SK-N-MC (cell line): ENCODE measurements at regions not wholly inside any gene's neighbourhood (a gene's known extent, or its start where the extent isn't known, plus 50 kb on each side); places are given as distances from the start of the nearest gene placed in this dataset.

ENCODE experiments used
- DNase-seq: peaks from one replicate; pipeline ENCODE4 v3.0.0-alpha.2; 2011; ENCODE audit warnings: low read depth, low spot score
- H3K27ac ChIP-seq: fragments of 200-600 bp; sonication (generic); 2 replicates; pipeline ENCODE4 v1.5.1; 2016; ENCODE audit warnings: mixed run types
- H3K36me3 ChIP-seq: fragments of 200-600 bp; sonication (generic); 2 replicates; pipeline ENCODE4 v1.6.1; 2017; ENCODE audit warnings: antibody characterized with exemption, low read length, mixed read lengths; ENCODE audit not compliant: insufficient read depth
- H3K4me3 ChIP-seq: fragments of 200-600 bp; sonication (generic); 2 replicates; pipeline ENCODE4 v1.5.1; 2016
- H3K9ac ChIP-seq: fragments of 200-600 bp; sonication (generic); 2 replicates; pipeline ENCODE4 v1.8.0; 2017; ENCODE audit warnings: mixed run types, mixed read lengths; ENCODE audit not compliant: insufficient read length
- H3K9me3 ChIP-seq: fragments of 200-600 bp; sonication (generic); 2 replicates; pipeline ENCODE4 v1.6.1; 2017; ENCODE audit warnings: low read depth, mild to moderate bottlenecking, antibody characterized with exemption, low read length, moderate library complexity, mixed read lengths
- EZH2 ChIP-seq: fragments of 200-600 bp; sonication (generic); IDR thresholded peaks from one replicate; pipeline ENCODE4 v1.6.1; 2017; ENCODE audit warnings: antibody characterized with exemption
- FOXP2 ChIP-seq: optimal IDR thresholded peaks from 2 replicates; pipeline ENCODE3; 2011; ENCODE audit warnings: mild to moderate bottlenecking, moderate library complexity; ENCODE audit not compliant: insufficient read depth; ENCODE audit errors: extremely low read length, control extremely low read depth
- POLR2AphosphoS5 ChIP-seq: IDR thresholded peaks from 2 replicates; pipeline ENCODE4 v1.6.1; 2012; ENCODE audit warnings: mild to moderate bottlenecking, low read depth, low read length, borderline replicate concordance

DNA sequence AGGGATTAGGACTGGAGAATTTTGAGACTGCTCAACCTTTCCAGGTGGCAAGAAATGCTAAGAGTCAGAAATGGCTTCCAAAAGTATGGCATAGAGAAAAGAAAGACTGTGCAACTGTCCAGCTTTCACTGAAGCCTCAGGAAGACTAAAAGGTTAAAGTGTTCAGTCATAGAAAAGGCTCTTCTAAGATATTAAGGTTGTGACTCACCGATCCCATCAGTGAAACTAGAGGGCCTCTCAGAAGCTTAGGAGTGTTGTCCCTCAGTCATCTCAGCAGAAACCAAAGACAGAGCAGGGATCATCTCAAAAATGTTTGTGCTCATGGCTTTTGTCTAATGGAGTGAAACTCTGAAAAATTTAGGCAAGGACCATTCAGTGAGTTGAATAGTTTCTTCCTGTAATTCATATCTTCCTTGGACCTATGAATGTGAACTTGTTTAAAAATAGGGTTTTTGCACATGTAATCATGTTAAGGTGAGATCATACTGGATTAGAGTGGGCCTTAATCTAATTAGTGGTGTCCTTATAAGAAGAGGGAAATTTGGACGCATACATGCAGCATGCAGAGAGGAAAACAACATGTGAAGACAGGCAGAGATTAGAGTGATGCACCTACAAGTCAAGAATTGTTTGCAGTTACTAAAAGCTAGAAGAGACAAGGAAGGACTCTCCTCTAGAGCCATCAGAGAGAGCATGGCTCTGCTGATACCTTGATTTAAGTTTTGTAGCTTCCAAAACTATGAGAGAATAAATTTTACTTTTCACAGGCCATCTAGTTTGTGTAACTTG lies 71.3 kb downstream of the RPE65 start:
- no peak for DNase-seq
- Histone ChIP-seq H3K4me3 (no peak overlapping the region), H3K27ac (no peak overlapping the region), H3K9me3 (no peaks in the 10 kb centered on the region), H3K36me3 (no peaks in the 10 kb centered on the region), H3K9ac (no peak overlapping the region)
- TF ChIP-seq EZH2, result no peak
- TF ChIP-seq FOXP2, result no peak
- no peak for TF ChIP-seq POLR2AphosphoS5

DNA sequence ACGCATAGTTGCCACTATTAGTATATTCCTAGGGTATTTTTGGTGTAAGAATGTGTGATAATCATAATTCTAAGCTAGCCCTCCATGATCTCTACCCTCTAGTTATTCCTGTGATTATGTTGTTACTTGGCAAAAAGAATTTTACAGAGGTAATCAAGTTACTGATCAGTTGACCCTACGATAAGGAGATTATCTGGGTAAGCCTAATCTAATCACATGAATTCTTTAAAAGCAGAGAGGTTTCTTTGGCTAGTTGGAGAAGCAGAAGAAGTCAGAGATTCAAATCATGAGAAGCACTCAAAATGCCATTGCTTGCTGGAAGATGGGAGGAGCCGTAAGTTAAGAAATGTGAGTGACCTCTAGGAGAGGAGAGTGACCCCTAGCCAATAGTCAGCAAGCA lies 72.7 kb downstream of the RPE65 start:
- Histone ChIP-seq H3K4me3 (no peak overlapping the region), H3K9ac (no peak overlapping the region), H3K27ac (no peak overlapping the region), H3K36me3 (no peaks in the 10 kb centered on the region), H3K9me3 (no peaks in the 10 kb centered on the region)
- TF ChIP-seq POLR2AphosphoS5 (no peak), EZH2 (no peak), FOXP2 (no peak)
- no peak for DNase-seq

DNA sequence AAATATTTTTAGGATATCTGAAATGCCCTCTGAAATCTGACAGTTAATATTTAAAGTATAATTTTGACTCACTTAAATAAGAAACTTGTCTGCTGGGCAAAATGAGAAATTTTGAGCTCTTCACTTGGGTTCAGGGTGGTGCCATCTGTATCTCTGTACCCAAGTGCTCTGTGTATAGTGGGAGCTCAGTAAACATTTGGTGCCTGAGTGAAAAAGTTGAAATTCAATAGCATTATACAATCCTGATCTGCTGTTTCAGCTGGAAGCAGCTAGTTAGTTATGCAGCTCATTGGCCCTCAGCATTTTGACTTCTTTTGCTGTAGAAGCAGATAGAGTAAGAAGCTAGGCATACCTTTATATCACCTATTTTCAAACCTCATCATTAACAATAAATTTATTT lies 73.3 kb downstream of the RPE65 start:
- Histone ChIP-seq H3K27ac (no peak overlapping the region), H3K9me3 (no peaks in the 10 kb centered on the region), H3K4me3 (no peak overlapping the region), H3K36me3 (no peaks in the 10 kb centered on the region), H3K9ac (no peak overlapping the region)
- no peak for DNase-seq
- no peak for TF ChIP-seq POLR2AphosphoS5
- TF ChIP-seq EZH2, result no peak
- TF ChIP-seq FOXP2, result no peak

DNA sequence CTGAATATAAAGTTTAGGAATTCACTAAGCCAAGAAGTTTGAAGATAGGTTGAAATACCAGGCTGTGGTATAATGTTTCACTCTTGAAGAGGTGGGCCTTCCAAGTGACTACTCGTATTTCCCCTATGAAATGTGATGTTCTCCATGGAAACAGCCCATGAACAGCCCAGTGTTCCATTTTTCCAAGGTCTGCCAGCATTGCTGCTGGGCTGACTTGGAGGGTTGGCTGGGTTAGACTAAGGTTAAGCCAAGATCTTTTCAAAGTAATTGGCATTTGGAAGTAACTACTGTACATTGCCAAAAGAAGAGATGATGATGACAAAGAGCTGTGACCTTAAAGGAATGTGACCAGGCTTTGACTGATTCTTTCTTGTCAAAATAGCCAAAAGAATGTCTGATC lies 73.8 kb downstream of the RPE65 start:
- H3K4me3 ChIP-seq, result no peak overlapping the region
- H3K9ac ChIP-seq, result no peak overlapping the region
- H3K27ac ChIP-seq, result no peak overlapping the region
- no peaks in the 10 kb centered on the region for H3K36me3 ChIP-seq
- no peaks in the 10 kb centered on the region for H3K9me3 ChIP-seq
- DNase-seq, result no peak
- TF ChIP-seq POLR2AphosphoS5 (no peak), EZH2 (no peak), FOXP2 (no peak)

DNA sequence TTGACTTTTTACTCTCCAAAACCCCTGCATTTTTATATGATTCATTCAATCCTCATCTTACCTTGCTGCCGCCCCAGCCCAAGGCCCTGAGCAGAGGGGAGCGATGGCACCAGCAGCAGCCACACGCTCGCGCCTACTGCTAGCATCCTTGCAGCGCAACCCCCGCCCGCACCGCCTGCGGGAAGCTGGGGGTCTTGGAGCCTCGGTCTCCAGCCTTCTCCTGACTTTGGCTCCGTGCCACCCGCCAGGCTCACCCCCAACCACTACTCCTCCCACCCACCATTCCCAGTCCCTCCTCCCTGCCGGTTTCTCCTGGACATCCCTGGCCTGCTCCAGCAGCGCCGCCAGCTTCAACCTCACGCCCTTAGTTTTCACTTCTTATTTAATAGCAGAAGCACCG lies 76.6 kb downstream of the RPE65 start:
- TF ChIP-seq FOXP2 (no peak), POLR2AphosphoS5 (no peak)
- Histone ChIP-seq H3K27ac (no peak overlapping the region), H3K36me3 (no peaks in the 10 kb centered on the region), H3K9me3 (no peaks in the 10 kb centered on the region), H3K9ac (no peak overlapping the region), H3K4me3 (no peak overlapping the region)
- no peak for DNase-seq

DNA sequence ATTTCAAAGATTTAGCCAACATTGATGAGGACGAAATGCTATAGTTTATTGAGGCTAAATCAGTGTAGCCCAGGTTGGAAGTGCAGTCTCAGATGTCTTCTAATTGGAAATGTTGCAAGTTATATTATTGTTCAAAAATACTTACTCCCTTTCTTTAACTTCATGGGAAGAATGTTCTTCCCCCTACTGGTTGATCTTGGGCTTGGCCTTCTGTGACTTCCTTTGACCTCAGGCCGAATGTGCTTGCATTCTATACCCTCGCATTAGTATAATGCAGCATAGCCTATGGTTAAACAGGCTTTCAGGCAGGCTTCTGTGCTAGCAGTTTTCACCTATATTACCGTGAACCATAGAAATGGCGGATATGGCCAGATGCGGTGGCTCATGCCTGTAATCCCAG lies 77.3 kb downstream of the RPE65 start:
- Histone ChIP-seq H3K4me3 (no peak overlapping the region), H3K9me3 (no peaks in the 10 kb centered on the region), H3K36me3 (no peaks in the 10 kb centered on the region), H3K27ac (no peak overlapping the region), H3K9ac (no peak overlapping the region)
- no peak for TF ChIP-seq POLR2AphosphoS5
- TF ChIP-seq FOXP2, result no peak
- TF ChIP-seq EZH2, result no peak
- DNase-seq, result no peak

DNA sequence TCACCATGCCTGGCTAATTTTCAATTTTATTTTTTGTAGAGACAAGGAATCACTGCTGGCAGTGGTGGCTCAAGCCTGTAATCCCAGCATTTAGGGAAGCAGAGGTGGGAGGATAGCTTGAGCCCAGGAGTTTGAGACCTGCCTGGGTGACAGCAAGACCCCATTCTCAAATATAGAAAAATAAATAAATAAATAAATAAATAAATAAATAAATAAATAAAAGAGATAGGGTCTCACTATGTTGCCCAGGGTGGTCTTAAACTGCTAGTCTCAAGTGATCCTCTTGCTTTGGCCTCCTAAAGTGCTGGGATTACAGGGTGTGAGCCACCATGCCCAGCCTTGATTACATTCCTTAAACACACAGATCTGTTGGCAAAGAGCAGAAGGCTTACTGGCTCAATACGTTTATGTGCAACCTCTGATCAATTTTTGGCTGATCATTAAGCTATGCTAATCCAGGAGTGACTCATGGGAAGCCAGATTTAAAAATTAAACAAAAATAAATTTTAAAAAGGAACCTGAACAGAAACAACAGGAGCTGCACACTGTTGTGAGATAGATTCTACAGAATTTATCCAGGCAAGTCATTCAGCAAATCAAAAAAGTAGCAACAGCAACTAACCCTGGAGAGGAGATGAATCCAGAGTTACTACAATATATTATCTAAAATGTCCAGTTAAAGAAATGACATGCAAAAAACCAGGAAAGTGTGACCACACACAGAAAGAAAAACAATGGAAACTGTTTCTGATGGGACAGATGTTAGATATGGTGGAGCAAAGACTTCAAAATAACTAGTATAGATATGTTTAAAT lies 79.4 kb downstream of the RPE65 start:
- Histone ChIP-seq H3K9ac (no peak overlapping the region), H3K9me3 (no peaks in the 10 kb centered on the region), H3K4me3 (no peak overlapping the region), H3K36me3 (no peaks in the 10 kb centered on the region), H3K27ac (no peak overlapping the region)
- TF ChIP-seq POLR2AphosphoS5 (no peak), FOXP2 (no peak), EZH2 (no peak)
- DNase-seq, result no peak

DNA sequence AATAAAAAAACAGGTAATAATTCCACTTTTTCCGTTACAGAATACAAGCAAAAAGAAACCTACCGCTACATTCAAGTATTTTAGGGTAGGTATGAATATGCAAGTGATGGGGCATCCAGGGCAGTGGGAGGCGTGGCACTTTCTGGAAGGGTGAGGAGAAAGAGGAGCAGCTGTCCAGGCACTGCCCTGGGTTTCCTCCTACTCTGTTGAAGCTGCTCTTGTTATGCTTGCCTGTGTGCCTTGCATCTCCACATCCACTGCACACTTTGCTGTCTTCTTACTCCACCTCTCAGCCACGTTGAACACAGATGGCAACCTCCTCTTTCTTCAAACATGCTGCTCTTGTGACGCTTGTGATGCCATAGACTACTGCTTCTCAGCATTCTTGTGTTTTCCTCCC lies 83.2 kb downstream of the RPE65 start:
- no peaks in the 10 kb centered on the region for H3K36me3 ChIP-seq
- H3K4me3 ChIP-seq, result no peak overlapping the region
- DNase-seq, result no peak
- TF ChIP-seq POLR2AphosphoS5 (no peak), EZH2 (no peak), FOXP2 (no peak)
- H3K9ac ChIP-seq, result no peak overlapping the region
- H3K9me3 ChIP-seq, result no peaks in the 10 kb centered on the region
- H3K27ac ChIP-seq, result no peak overlapping the region
